Thoracic aorta (tissue), 2 donors: ENCODE measurements at regions not wholly inside any gene's neighbourhood (a gene's known extent, or its start where the extent isn't known, plus 50 kb on each side); places are given as distances from the start of the nearest gene placed in this dataset.

Experiments used
- ATAC-seq: fragments of 150-250 bp; one replicate; pipeline ENCODE4 v1.8.0; 2017; ENCODE audit warnings: low read depth; ENCODE audit not compliant: insufficient number of reproducible peaks, low FRiP score
- DNase-seq: peaks from one replicate; pipeline ENCODE4 v3.0.0-alpha.2; 2020; ENCODE audit warnings: low spot score
- H3K27ac ChIP-seq, 2 donors: fragments of 200-600 bp; sonication (generic); 1 replicate in 1 of 2; 2 replicates in 1 of 2; pipeline ENCODE4 v1.5.1; 2016; ENCODE audit warnings: mild to moderate bottlenecking in 2 of 2, moderate library complexity in 2 of 2
- H3K27me3 ChIP-seq: fragments of 200-600 bp; sonication (generic); replicated peaks from 2 replicates; pipeline ENCODE4 v1.6.0; 2016; ENCODE audit warnings: mild to moderate bottlenecking; ENCODE audit not compliant: insufficient read depth
- H3K36me3 ChIP-seq: fragments of 200-600 bp; sonication (generic); one replicate; pipeline ENCODE4 v1.5.1; 2016
- H3K4me1 ChIP-seq, 2 donors: fragments of 200-600 bp; sonication (generic); 1 replicate in 1 of 2; 2 replicates in 1 of 2; pipeline versions ENCODE4 v1.5.1 to v1.6.0; 2016; ENCODE audit warnings: low read depth in 2 of 2, mild to moderate bottlenecking in 1 of 2; ENCODE audit not compliant: control insufficient read depth in 1 of 2
- H3K4me3 ChIP-seq: fragments of 200-600 bp; sonication (generic); 2 replicates; pipeline ENCODE4 v1.5.1; 2016; ENCODE audit warnings: mild to moderate bottlenecking
- H3K9me3 ChIP-seq: fragments of 200-600 bp; sonication (generic); 2 replicates; pipeline ENCODE4 v1.5.1; 2016
- TF ChIP-seq, protein P1 (sequence below): fragments of 200-600 bp; sonication (generic); IDR thresholded peaks from one replicate; pipeline ENCODE4 v1.5.1; 2019; ENCODE audit warnings: antibody characterized with exemption

DNA sequence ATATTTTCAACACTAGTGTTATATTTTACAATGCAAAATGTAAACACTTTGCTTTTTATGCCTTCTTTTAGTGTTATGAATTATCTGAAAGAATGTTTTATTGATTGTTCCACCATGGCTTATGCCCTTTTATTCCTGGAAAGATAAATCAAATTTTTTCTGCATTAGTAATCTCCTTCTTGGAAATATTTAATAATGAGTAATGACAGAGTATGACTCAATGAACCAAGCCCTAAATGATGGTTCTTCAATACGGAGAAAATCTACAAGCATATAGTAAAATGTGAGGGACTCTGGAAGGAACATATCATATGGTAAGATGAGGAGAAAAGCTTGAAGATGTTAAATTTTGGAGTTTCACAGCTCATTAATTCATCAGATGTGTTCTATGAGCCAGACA is 929.6 kb downstream of the C6orf118 start:
- Histone ChIP-seq H3K4me1 (no peaks in the 10 kb centered on the region), H3K27me3 (no peaks in the 10 kb centered on the region)
- ATAC-seq, result no peak

DNA sequence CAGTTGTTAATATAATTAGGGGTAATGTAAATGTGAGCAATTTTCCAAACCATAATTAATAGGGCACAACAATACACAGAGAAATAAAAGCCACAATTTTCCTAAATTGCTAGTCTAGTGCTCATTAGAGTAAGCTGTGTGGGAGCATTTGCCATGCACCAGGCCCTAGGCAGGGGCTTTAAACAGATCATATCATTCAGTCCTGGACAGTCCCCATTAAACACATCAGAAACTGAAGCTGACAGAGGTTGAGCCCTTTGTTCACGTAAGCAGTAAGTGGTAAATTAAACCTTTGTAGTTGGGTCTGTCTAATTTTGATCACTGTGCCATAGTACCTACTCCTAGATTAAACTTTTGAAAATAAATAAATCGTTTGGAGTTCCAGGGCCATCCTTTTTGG is 931.1 kb downstream of the C6orf118 start:
- Histone ChIP-seq H3K27ac (no peak overlapping the region), H3K36me3 (no peaks in the 10 kb centered on the region), H3K27me3 (no peaks in the 10 kb centered on the region), H3K4me1 (no peaks in the 10 kb centered on the region), H3K9me3 (no peaks in the 10 kb centered on the region), H3K4me3 (no peak overlapping the region)
- TF ChIP-seq, protein P1, sequence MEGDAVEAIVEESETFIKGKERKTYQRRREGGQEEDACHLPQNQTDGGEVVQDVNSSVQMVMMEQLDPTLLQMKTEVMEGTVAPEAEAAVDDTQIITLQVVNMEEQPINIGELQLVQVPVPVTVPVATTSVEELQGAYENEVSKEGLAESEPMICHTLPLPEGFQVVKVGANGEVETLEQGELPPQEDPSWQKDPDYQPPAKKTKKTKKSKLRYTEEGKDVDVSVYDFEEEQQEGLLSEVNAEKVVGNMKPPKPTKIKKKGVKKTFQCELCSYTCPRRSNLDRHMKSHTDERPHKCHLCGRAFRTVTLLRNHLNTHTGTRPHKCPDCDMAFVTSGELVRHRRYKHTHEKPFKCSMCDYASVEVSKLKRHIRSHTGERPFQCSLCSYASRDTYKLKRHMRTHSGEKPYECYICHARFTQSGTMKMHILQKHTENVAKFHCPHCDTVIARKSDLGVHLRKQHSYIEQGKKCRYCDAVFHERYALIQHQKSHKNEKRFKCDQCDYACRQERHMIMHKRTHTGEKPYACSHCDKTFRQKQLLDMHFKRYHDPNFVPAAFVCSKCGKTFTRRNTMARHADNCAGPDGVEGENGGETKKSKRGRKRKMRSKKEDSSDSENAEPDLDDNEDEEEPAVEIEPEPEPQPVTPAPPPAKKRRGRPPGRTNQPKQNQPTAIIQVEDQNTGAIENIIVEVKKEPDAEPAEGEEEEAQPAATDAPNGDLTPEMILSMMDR, result no peak
- DNase-seq, result no peak
- no peak for ATAC-seq

More for the DNA sequence above, 929.6 kb downstream of the C6orf118 start:
- H3K36me3 ChIP-seq, result no peaks in the 10 kb centered on the region
- H3K4me3 ChIP-seq, result no peak overlapping the region
- DNase-seq, result no peak
- H3K27ac ChIP-seq, result no peak overlapping the region
- TF ChIP-seq, protein P1, result no peak
- no peaks in the 10 kb centered on the region for H3K9me3 ChIP-seq

GRCh38 chr6:164377348-164377918 is 932.0 kb downstream of the C6orf118 start:
- TF ChIP-seq, protein P1, result no peak
- Histone ChIP-seq H3K27me3 (no peaks in the 10 kb centered on the region), H3K36me3 (no peaks in the 10 kb centered on the region), H3K4me1 (no peaks in the 10 kb centered on the region), H3K4me3 (no peak overlapping the region), H3K9me3 (no peaks in the 10 kb centered on the region), H3K27ac (no peak overlapping the region)
- no peak for ATAC-seq
- no peak for DNase-seq

DNA sequence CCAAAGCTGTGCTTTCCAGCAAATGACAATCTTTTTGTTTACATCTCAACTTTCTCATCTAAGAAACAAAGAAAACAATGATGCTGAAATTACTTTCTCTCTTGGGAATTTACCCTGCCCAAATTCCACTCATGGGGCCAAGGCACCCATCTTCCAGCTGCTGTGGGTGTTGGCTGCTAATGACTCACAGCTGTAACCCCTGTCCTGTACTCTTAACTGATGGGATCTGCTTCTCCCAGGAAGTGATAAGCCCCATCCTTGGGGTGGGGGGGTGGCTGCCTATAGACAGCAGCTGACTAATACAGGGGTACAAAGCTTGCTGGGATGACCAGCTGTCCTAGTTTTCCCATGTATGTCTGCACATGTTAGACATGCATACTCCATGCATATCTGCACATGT is 938.6 kb downstream of the C6orf118 start:
- TF ChIP-seq, protein P1, result no peak
- no peaks in the 10 kb centered on the region for H3K9me3 ChIP-seq
- H3K27ac ChIP-seq, result no peak overlapping the region
- ATAC-seq, result no peak
- no peaks in the 10 kb centered on the region for H3K4me1 ChIP-seq
- H3K4me3 ChIP-seq, result no peak overlapping the region
- H3K27me3 ChIP-seq, result no peaks in the 10 kb centered on the region
- no peak for DNase-seq
- H3K36me3 ChIP-seq, result no peaks in the 10 kb centered on the region

DNA sequence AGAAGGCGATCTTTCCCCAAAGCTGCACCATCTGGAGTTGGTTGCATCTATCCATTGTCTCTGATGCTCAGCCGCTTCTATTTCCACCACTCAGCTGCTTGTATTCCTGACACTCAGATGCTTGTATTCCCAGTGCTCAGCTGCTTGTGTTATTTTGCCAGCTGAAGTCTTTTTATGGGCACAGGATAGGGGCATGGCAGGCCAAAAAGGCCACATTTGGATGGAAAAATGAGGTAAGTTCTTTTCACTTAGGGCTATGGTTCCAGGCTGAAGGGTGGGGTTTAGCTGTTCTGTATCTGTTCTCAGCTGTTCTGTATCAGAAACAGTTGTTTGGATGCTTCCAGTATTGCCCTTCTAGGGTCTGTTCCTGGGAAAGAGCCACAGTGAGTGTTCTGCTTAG is 944.9 kb downstream of the QKI start:
- no peak for DNase-seq
- no peaks in the 10 kb centered on the region for H3K9me3 ChIP-seq
- ATAC-seq, result no peak

More for the DNA sequence above, 944.9 kb downstream of the QKI start:
- Histone ChIP-seq H3K36me3 (no peaks in the 10 kb centered on the region), H3K4me1 (no peaks in the 10 kb centered on the region), H3K4me3 (no peak overlapping the region), H3K27me3 (no peaks in the 10 kb centered on the region), H3K27ac (no peak overlapping the region)
- TF ChIP-seq, protein P1, result no peak
